Activated T-helper 9 cell treated with anti-CD3 and anti-CD28 coated beads, Interleukin-2, amount 50 U/mL, for 16 hours (primary cell): ENCODE measurements at regions not wholly inside any gene's neighbourhood (a gene's known extent, or its start where the extent isn't known, plus 50 kb on each side); places are given as distances from the start of the nearest gene placed in this dataset.

Source experiments
- DNase-seq: peaks from one replicate; pipeline ENCODE4 v3.0.0-alpha.2; 2020; ENCODE audit warnings: low read depth

- DNase-seq = no peak
Measured at GRCh38 chr3:8357859-8358258, 143.8 kb upstream of the LMCD1 start.

- DNase-seq = no peak
Measured at GRCh38 chr3:8359133-8359532, 142.5 kb upstream of the LMCD1 start.

- DNase-seq = no peak
Measured at GRCh38 chr3:8363200-8363599, 138.4 kb upstream of the LMCD1 start.

GRCh38 chr3:8365541-8365940 is 136.1 kb upstream of the LMCD1 start:
- DNase-seq = no peak

- no peak for DNase-seq
Measured at GRCh38 chr3:8366219-8366810, 135.3 kb upstream of the LMCD1 start.

- no peak for DNase-seq
Measured at GRCh38 chr3:8368598-8368997, 133.0 kb upstream of the LMCD1 start.

GRCh38 chr3:8369638-8370037 is 132.0 kb upstream of the LMCD1 start:
- no peak for DNase-seq

- no peak for DNase-seq
Measured at GRCh38 chr3:8371085-8371551, 130.5 kb upstream of the LMCD1 start.

GRCh38 chr3:8371960-8372463 is 129.6 kb upstream of the LMCD1 start:
- no peak for DNase-seq

GRCh38 chr3:8380904-8381704 is 120.5 kb upstream of the LMCD1 start:
- DNase-seq = no peak

- DNase-seq = no peak
Measured at GRCh38 chr3:8385848-8386620, 115.6 kb upstream of the LMCD1 start.

- DNase-seq = no peak
Measured at GRCh38 chr3:8387571-8387970, 114.1 kb upstream of the LMCD1 start.

- no peak for DNase-seq
Measured at GRCh38 chr3:8399686-8400085, 101.9 kb upstream of the LMCD1 start.

- DNase-seq = no peak
Measured at GRCh38 chr3:8400911-8401310, 100.7 kb upstream of the LMCD1 start.

- no peak for DNase-seq
Measured at GRCh38 chr3:8403996-8404395, 97.6 kb upstream of the LMCD1 start.

- no peak for DNase-seq
Measured at GRCh38 chr3:8405144-8405543, 96.5 kb upstream of the LMCD1 start.

GRCh38 chr3:8406479-8406878 is 95.1 kb upstream of the LMCD1 start:
- DNase-seq = no peak

- DNase-seq = no peak
Measured at GRCh38 chr3:8413337-8413926, 88.2 kb upstream of the LMCD1 start.

GRCh38 chr3:8416965-8417364 is 84.7 kb upstream of the LMCD1 start:
- no peak for DNase-seq

GRCh38 chr3:8420612-8421011 is 81.0 kb upstream of the LMCD1 start:
- DNase-seq = no peak

GRCh38 chr3:8421267-8421666 is 80.4 kb upstream of the LMCD1 start:
- DNase-seq = no peak

- DNase-seq = no peak
Measured at GRCh38 chr3:8421711-8422110, 79.9 kb upstream of the LMCD1 start.
